ENCODE measurements at regions not wholly inside any gene's neighbourhood (a gene's known extent, or its start where the extent isn't known, plus 50 kb on each side); places are given as distances from the start of the nearest gene placed in this dataset.

DNA sequence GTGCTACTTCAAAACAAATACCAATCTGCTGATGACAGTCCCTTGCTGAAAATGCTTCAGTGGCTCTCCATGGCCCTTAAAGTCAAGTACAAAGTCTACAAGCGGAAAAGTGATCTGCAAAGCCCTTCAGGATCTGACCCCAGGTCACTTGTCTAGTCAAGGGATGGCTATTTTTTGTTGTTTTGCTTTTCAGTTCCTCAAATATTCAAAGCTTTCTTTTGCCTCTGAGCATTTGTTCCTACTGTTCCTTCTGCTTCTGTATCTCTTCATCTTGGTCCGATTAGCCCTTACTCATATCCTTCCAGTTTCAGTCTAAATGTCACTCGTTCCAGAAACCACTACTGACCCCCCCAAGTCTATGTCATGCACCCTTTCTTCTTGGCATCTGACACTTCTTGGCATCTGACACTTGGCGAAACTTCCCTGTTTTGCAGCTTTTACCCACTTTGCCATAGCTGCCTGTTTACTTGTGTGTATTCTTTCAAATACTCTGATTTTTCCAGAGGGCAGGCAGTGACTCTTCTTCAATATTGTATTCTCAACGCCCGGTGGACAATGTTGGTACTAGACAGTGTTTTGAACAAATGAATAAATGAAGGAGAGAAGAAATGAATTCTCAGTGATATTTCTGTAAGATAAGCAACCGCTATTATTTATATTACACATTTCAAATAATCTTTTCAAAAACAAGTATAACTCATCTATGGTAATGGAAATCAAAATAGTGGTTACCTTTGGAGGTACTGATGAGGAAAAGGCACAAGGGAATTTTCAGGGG is 175.9 kb upstream of the FN1 start (continued):
- TF ChIP-seq NAIF1 (CRISPR knock-in tag; IDR thresholded peaks at IDR 0.05; ENCODE audit: borderline replicate concordance) (no peak), KMT2A (CRISPR knock-in tag; IDR thresholded peaks at IDR 0.05) (no peak), JUND (CRISPR knock-in tag; IDR thresholded peaks at IDR 0.05) (no peak), HHEX (CRISPR knock-in tag; IDR thresholded peaks at IDR 0.05) (no peak), RARG (CRISPR knock-in tag; IDR thresholded peaks at IDR 0.05; ENCODE audit: low read depth) (no peak), FOXA1 (IDR thresholded peaks at IDR 0.05) (no peak), FOXA1 (CRISPR knock-in tag; IDR thresholded peaks at IDR 0.05) (0 out of 2 replicates have a peak, but pooled peaks have one; percentile 25), SCMH1 (CRISPR knock-in tag; IDR thresholded peaks at IDR 0.05; ENCODE audit: borderline replicate concordance) (no peak), NFRKB (IDR thresholded peaks at IDR 0.05) (no peak), GATAD2A (CRISPR knock-in tag; IDR thresholded peaks at IDR 0.05) (peak; percentile 75; the same call in 1 of the 2 replicates), ZNF292 (CRISPR knock-in tag; IDR thresholded peaks at IDR 0.05; ENCODE audit: borderline replicate concordance, low read depth) (no peak), ZNF607 (CRISPR knock-in tag; IDR thresholded peaks at IDR 0.05; ENCODE audit: borderline replicate concordance) (no peak), SKI (IDR thresholded peaks at IDR 0.05; ENCODE audit: partially characterized antibody) (peak; percentile 59), FOSL2 (CRISPR knock-in tag; IDR thresholded peaks at IDR 0.05) (no peak), TEAD3 (CRISPR knock-in tag; optimal IDR thresholded peaks at IDR 0.05; ENCODE audit: borderline replicate concordance) (peak; percentile 41), ZNF367 (CRISPR knock-in tag; IDR thresholded peaks at IDR 0.05; ENCODE audit: borderline replicate concordance) (no peak)
- TF ChIP-seq, protein P1, sequence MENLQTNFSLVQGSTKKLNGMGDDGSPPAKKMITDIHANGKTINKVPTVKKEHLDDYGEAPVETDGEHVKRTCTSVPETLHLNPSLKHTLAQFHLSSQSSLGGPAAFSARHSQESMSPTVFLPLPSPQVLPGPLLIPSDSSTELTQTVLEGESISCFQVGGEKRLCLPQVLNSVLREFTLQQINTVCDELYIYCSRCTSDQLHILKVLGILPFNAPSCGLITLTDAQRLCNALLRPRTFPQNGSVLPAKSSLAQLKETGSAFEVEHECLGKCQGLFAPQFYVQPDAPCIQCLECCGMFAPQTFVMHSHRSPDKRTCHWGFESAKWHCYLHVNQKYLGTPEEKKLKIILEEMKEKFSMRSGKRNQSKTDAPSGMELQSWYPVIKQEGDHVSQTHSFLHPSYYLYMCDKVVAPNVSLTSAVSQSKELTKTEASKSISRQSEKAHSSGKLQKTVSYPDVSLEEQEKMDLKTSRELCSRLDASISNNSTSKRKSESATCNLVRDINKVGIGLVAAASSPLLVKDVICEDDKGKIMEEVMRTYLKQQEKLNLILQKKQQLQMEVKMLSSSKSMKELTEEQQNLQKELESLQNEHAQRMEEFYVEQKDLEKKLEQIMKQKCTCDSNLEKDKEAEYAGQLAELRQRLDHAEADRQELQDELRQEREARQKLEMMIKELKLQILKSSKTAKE (CRISPR knock-in tag; IDR thresholded peaks at IDR 0.05; ENCODE audit: borderline replicate concordance) = 0 out of 2 replicates have a peak, but pooled peaks have one; percentile 19
- TF ChIP-seq, protein P2, sequence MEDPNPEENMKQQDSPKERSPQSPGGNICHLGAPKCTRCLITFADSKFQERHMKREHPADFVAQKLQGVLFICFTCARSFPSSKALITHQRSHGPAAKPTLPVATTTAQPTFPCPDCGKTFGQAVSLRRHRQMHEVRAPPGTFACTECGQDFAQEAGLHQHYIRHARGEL (CRISPR knock-in tag; IDR thresholded peaks at IDR 0.05) = no peak
- TF ChIP-seq, protein P3, sequence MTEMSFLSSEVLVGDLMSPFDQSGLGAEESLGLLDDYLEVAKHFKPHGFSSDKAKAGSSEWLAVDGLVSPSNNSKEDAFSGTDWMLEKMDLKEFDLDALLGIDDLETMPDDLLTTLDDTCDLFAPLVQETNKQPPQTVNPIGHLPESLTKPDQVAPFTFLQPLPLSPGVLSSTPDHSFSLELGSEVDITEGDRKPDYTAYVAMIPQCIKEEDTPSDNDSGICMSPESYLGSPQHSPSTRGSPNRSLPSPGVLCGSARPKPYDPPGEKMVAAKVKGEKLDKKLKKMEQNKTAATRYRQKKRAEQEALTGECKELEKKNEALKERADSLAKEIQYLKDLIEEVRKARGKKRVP (CRISPR knock-in tag; IDR thresholded peaks at IDR 0.05) = no peak
- TF ChIP-seq, protein P4, sequence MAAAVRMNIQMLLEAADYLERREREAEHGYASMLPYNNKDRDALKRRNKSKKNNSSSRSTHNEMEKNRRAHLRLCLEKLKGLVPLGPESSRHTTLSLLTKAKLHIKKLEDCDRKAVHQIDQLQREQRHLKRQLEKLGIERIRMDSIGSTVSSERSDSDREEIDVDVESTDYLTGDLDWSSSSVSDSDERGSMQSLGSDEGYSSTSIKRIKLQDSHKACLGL (CRISPR knock-in tag; IDR thresholded peaks at IDR 0.05) = no peak
- TF ChIP-seq, protein P5, sequence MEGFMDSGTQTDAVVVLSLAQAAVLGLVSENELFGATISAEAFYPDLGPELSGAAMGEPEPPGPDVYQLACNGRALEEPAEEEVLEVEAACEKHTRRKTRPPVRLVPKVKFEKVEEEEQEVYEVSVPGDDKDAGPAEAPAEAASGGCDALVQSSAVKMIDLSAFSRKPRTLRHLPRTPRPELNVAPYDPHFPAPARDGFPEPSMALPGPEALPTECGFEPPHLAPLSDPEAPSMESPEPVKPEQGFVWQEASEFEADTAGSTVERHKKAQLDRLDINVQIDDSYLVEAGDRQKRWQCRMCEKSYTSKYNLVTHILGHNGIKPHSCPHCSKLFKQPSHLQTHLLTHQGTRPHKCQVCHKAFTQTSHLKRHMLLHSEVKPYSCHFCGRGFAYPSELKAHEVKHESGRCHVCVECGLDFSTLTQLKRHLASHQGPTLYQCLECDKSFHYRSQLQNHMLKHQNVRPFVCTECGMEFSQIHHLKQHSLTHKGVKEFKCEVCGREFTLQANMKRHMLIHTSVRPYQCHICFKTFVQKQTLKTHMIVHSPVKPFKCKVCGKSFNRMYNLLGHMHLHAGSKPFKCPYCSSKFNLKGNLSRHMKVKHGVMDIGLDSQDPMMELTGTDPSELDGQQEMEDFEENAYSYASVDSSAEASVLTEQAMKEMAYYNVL (CRISPR knock-in tag; IDR thresholded peaks at IDR 0.05; ENCODE audit: borderline replicate concordance) = peak; percentile 70; the same call in 1 of the 2 replicates
- TF ChIP-seq, protein P6, sequence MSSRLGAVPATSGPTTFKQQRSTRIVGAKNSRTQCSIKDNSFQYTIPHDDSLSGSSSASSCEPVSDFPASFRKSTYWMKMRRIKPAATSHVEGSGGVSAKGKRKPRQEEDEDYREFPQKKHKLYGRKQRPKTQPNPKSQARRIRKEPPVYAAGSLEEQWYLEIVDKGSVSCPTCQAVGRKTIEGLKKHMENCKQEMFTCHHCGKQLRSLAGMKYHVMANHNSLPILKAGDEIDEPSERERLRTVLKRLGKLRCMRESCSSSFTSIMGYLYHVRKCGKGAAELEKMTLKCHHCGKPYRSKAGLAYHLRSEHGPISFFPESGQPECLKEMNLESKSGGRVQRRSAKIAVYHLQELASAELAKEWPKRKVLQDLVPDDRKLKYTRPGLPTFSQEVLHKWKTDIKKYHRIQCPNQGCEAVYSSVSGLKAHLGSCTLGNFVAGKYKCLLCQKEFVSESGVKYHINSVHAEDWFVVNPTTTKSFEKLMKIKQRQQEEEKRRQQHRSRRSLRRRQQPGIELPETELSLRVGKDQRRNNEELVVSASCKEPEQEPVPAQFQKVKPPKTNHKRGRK (CRISPR knock-in tag; IDR thresholded peaks at IDR 0.05) = no peak

Measured in HepG2 (cell line).